Gastroesophageal sphincter (tissue), 4 donors: ENCODE measurements at regions not wholly inside any gene's neighbourhood (a gene's known extent, or its start where the extent isn't known, plus 50 kb on each side); places are given as distances from the start of the nearest gene placed in this dataset.

Experiments
- ATAC-seq: fragments of 150-250 bp; one replicate; pipeline ENCODE4 v1.9.1; 2016; ENCODE audit warnings: mild to moderate bottlenecking, moderate library complexity
- H3K27ac ChIP-seq, 4 donors: fragments of 200-600 bp; sonication (generic) in 3 of 4; 1 replicate in 3 of 4; 2 replicates in 1 of 4; pipeline ENCODE4 v1.5.1; 2016 to 2019
- H3K27me3 ChIP-seq: fragments of 200-600 bp; sonication (generic); one replicate; pipeline ENCODE4 v1.5.1; 2019
- H3K36me3 ChIP-seq, 2 donors: fragments of 200-600 bp; sonication (generic); one replicate each; pipeline ENCODE4 v1.5.1; 2019; ENCODE audit warnings: control low read depth in 1 of 2
- H3K4me1 ChIP-seq, 3 donors: fragments of 200-600 bp; sonication (generic); 1 replicate in 2 of 3; 2 replicates in 1 of 3; pipeline ENCODE4 v1.5.1; 2016 to 2019; ENCODE audit warnings: control low read depth in 2 of 3
- H3K4me3 ChIP-seq, 2 donors: fragments of 200-600 bp; sonication (generic); one replicate each; pipeline ENCODE4 v1.5.1; 2019; ENCODE audit warnings: mild to moderate bottlenecking in 1 of 2, moderate library complexity in 1 of 2
- H3K9me3 ChIP-seq, 3 donors: fragments of 200-600 bp; sonication (generic); one replicate each; pipeline ENCODE4 v1.5.1; 2017 to 2019; ENCODE audit warnings: control low read depth in 2 of 3
- EP300 ChIP-seq: sonication (generic); formaldehyde crosslinking; IDR thresholded peaks from one replicate; pipeline ENCODE4 v1.6.1; 2017; ENCODE audit warnings: antibody characterized with exemption, mild to moderate bottlenecking
- POLR2A ChIP-seq, 2 donors: fragments of 450-650 bp; IDR thresholded peaks; one replicate each; pipeline ENCODE4 v1.6.1; 2017; ENCODE audit warnings: antibody characterized with exemption in 2 of 2, mild to moderate bottlenecking in 2 of 2, moderate library complexity in 1 of 2
- POLR2AphosphoS5 ChIP-seq: sonication (generic); formaldehyde crosslinking; IDR thresholded peaks from one replicate; pipeline ENCODE4 v1.6.1; 2017; ENCODE audit warnings: antibody characterized with exemption
- WGBS, 2 donors: methylation state at CpG; one replicate each; pipeline ENCODE4 v1.1.5; 2018; ENCODE audit warnings: low coverage in 1 of 2; 5-methylcytosine and 5-hydroxymethylcytosine counted together
- TF ChIP-seq, protein P1 (sequence below), 4 experiments: fragments of 200-600 bp in 2 of 4; fragments of 450-650 bp in 2 of 4; sonication (generic) in 1 of 4; IDR thresholded peaks; one replicate each; pipeline ENCODE4 v1.5.1; 2017 to 2019; ENCODE audit warnings: antibody characterized with exemption in 4 of 4, mild to moderate bottlenecking in 2 of 4, moderate library complexity in 2 of 4

DNA sequence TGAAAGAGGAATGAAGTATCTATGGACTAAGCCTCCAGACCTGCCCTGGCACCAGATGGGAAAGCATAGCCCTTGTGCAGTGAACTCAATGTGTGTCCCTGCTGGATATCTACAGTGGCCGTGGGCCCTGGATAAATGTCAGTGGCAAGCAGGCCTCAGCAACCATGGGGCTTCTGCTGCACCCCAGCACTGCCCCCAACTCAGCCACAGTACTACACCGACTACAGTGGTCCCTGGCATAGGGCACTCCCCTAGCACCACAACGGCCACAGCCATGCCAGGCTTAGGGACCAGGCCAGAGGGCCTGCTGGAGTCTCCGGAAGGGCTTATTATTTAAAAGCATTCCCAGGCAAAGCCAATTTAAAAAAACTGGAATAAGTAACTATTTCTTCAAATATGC is 459.1 kb downstream of the SH2D1A start:
- Histone ChIP-seq H3K27ac (no peak overlapping the region), H3K4me1 (no peaks in the 10 kb centered on the region), H3K36me3 (no peaks in the 10 kb centered on the region), H3K9me3 (no peaks in the 10 kb centered on the region), H3K4me3 (no peak overlapping the region), H3K27me3 (no peaks in the 10 kb centered on the region)
- ATAC-seq: no peak
- 80 to 100% methylated on average over 1 of the region's 4 CpGs for WGBS, 2 donors
- TF ChIP-seq POLR2A (IDR thresholded peaks at IDR 0.05): no peak
- no peak for TF ChIP-seq EP300
- no peak for TF ChIP-seq POLR2AphosphoS5
- TF ChIP-seq, protein P1, sequence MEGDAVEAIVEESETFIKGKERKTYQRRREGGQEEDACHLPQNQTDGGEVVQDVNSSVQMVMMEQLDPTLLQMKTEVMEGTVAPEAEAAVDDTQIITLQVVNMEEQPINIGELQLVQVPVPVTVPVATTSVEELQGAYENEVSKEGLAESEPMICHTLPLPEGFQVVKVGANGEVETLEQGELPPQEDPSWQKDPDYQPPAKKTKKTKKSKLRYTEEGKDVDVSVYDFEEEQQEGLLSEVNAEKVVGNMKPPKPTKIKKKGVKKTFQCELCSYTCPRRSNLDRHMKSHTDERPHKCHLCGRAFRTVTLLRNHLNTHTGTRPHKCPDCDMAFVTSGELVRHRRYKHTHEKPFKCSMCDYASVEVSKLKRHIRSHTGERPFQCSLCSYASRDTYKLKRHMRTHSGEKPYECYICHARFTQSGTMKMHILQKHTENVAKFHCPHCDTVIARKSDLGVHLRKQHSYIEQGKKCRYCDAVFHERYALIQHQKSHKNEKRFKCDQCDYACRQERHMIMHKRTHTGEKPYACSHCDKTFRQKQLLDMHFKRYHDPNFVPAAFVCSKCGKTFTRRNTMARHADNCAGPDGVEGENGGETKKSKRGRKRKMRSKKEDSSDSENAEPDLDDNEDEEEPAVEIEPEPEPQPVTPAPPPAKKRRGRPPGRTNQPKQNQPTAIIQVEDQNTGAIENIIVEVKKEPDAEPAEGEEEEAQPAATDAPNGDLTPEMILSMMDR (IDR thresholded peaks at IDR 0.05): no peak

DNA sequence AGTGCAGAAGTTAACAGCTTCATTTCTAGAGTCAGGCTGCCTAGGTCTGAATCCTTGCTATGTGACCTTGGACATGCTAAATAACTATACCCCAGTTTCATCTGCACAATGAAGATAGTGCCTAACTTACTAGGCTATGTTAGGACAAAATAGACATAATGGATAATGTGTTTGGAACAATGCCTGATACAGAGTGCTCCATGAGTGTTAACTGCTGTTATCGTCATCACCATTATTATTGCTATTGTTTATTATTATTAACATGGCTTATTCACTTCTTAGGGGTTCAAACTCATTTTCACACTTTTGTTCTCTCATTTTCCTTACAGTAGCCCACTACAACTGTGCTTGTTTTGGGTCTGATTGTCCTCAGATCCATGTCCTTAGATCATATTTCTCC is 467.7 kb downstream of the SH2D1A start:
- WGBS, 2 donors: 29 to 40% methylated on average over 1 of the region's 1 CpG
- no peak for TF ChIP-seq POLR2A (IDR thresholded peaks at IDR 0.05)
- TF ChIP-seq, protein P1 (IDR thresholded peaks at IDR 0.05): no peak
- TF ChIP-seq EP300: no peak
- TF ChIP-seq POLR2AphosphoS5: no peak
- ATAC-seq: no peak

DNA sequence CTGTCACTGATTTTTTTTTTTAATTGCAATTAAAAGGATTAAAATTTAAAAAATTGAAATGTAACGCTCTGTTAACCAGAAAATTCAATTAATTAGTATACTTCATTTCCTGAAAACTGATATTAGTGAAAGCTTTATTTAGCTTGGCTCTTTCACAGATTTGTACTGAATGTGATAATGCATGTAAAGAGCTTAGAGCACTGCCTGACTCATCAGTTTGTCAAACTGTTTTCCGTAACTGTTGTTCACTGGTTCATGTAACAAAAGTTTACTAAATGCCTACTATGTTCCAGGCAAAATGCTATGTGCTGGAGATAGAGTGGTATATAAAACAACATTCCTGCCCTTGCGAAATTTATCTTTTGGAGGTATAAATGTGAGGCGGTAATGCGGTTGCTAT is 471.7 kb downstream of the SH2D1A start:
- Histone ChIP-seq H3K27ac (no peak overlapping the region), H3K4me1 (no peaks in the 10 kb centered on the region), H3K9me3 (no peaks in the 10 kb centered on the region), H3K36me3 (no peaks in the 10 kb centered on the region), H3K27me3 (no peaks in the 10 kb centered on the region), H3K4me3 (no peak overlapping the region)
- no peak for ATAC-seq
- 89 to 92% methylated on average over 4 to 5 of the region's 5 CpGs for WGBS, 2 donors
- TF ChIP-seq POLR2A (IDR thresholded peaks at IDR 0.05) (no peak), POLR2AphosphoS5 (no peak), EP300 (no peak)
- TF ChIP-seq, protein P1 (IDR thresholded peaks at IDR 0.05): no peak

More for the DNA sequence above, 467.7 kb downstream of the SH2D1A start:
- H3K36me3 ChIP-seq: no peaks in the 10 kb centered on the region
- no peaks in the 10 kb centered on the region for H3K27me3 ChIP-seq
- H3K9me3 ChIP-seq: peaks cover 0 to 2% (median 0%) of the 10 kb centered on the region in 3 donors
- H3K4me3 ChIP-seq: no peak overlapping the region
- no peaks in the 10 kb centered on the region for H3K4me1 ChIP-seq
- H3K27ac ChIP-seq: no peak overlapping the region

DNA sequence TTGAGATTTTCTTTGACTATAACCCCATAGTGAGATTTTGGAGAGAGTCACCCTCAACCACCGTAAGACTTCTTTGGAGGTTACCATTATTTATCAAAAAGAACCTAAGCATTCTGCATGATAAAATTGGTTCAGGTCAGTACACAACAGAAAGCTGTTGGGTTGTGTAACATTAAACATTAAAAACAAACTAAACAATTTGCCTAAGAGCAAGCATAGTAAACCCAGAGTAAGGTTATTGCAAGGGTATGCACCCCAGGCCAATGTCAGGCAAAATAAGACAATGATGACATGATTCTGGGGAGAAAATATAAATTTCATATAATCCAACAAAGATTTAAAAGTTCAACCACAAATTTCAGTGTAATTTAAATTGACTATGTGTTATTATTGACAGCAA is 472.4 kb downstream of the SH2D1A start:
- WGBS, 2 donors: 78 to 100% methylated on average over 1 of the region's 1 CpG
- ATAC-seq: no peak
- Histone ChIP-seq H3K27ac (no peak overlapping the region), H3K4me3 (no peak overlapping the region), H3K4me1 (no peaks in the 10 kb centered on the region), H3K27me3 (no peaks in the 10 kb centered on the region), H3K9me3 (no peaks in the 10 kb centered on the region), H3K36me3 (no peaks in the 10 kb centered on the region)
- TF ChIP-seq POLR2A (IDR thresholded peaks at IDR 0.05): no peak
- no peak for TF ChIP-seq POLR2AphosphoS5
- TF ChIP-seq, protein P1 (IDR thresholded peaks at IDR 0.05): no peak
- no peak for TF ChIP-seq EP300

DNA sequence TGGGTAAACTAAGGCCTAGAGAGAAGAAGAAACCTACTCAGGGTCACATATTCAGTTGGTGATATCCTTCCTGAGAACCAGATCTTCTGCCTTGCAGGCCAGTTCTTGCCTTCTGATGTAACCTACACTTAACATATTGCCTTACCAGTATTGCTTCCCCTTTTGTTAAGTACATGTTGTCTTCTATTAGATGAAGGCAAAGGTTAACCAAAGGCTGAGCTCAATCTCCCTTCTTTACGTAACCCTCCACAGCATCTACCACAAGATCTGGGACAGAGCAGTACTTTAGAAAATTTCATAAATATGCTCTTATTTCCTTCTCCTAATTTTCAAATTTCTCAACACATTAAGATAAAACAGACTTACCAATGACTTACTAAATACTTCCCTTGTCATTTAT is 474.4 kb downstream of the SH2D1A start:
- TF ChIP-seq EP300 (no peak), POLR2A (IDR thresholded peaks at IDR 0.05) (no peak), POLR2AphosphoS5 (no peak)
- TF ChIP-seq, protein P1 (IDR thresholded peaks at IDR 0.05): no peak
- H3K27me3 ChIP-seq: no peaks in the 10 kb centered on the region
- no peaks in the 10 kb centered on the region for H3K36me3 ChIP-seq
- H3K27ac ChIP-seq: no peak overlapping the region
- no peaks in the 10 kb centered on the region for H3K9me3 ChIP-seq
- no peaks in the 10 kb centered on the region for H3K4me1 ChIP-seq
- WGBS, 2 donors: 86 to 100% methylated on average over 1 of the region's 1 CpG
- no peak for ATAC-seq
- no peak overlapping the region for H3K4me3 ChIP-seq
